ENCODE measurements at regions not wholly inside any gene's neighbourhood (a gene's known extent, or its start where the extent isn't known, plus 50 kb on each side); places are given as distances from the start of the nearest gene placed in this dataset.

DNA sequence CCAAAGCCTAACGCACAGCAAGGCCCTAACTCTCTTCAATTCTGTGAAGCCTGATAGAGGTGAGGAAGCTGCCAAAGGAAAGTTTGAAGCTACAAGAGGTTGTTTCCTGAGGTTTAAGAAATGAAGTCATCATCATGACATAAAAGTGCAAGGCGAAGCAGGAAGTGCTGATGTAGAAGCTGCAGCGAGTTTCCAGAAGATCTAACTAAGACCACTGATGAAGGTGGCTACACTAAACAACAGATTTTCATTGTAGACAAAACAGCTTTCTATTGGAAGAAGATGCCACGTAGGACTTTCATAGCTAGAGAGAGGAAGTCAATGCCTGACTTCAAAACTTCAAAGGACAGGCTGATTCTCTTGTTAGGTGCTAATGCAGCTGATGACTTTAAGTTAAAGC is 385.6 kb upstream of the OR4E1 start:
- 77 to 87% (median 81%) methylated on average over 4 of the region's 4 CpGs for WGBS, 5 donors
- no peaks in the 10 kb centered on the region for H3K36me3 ChIP-seq
- H3K4me3 ChIP-seq, result no peak overlapping the region
- intact Hi-C loops (cut with DNase I; ENCODE audit: low total_unique reads), result no loop called here
- no peak overlapping the region for H3K27ac ChIP-seq
- H3K9me3 ChIP-seq, result peaks cover 0 to 20% (median 14%) of the 10 kb centered on the region in 8 donors
- TF ChIP-seq POLR2AphosphoS5 (IDR thresholded peaks at IDR 0.05) (no peak), POLR2A (IDR thresholded peaks at IDR 0.05) (no peak)
- TF ChIP-seq, protein P1, sequence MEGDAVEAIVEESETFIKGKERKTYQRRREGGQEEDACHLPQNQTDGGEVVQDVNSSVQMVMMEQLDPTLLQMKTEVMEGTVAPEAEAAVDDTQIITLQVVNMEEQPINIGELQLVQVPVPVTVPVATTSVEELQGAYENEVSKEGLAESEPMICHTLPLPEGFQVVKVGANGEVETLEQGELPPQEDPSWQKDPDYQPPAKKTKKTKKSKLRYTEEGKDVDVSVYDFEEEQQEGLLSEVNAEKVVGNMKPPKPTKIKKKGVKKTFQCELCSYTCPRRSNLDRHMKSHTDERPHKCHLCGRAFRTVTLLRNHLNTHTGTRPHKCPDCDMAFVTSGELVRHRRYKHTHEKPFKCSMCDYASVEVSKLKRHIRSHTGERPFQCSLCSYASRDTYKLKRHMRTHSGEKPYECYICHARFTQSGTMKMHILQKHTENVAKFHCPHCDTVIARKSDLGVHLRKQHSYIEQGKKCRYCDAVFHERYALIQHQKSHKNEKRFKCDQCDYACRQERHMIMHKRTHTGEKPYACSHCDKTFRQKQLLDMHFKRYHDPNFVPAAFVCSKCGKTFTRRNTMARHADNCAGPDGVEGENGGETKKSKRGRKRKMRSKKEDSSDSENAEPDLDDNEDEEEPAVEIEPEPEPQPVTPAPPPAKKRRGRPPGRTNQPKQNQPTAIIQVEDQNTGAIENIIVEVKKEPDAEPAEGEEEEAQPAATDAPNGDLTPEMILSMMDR (IDR thresholded peaks at IDR 0.05 in 8 of 11, conservative IDR thresholded peaks at IDR 0.05 in 3 of 11), result no peak
- no peaks in the 10 kb centered on the region for H3K4me1 ChIP-seq
- H3K27me3 ChIP-seq (replicated peaks in 1 of 7), result peaks cover 0 to 4% (median 0%) of the 10 kb centered on the region in 7 donors
- no peak for DNase-seq

DNA sequence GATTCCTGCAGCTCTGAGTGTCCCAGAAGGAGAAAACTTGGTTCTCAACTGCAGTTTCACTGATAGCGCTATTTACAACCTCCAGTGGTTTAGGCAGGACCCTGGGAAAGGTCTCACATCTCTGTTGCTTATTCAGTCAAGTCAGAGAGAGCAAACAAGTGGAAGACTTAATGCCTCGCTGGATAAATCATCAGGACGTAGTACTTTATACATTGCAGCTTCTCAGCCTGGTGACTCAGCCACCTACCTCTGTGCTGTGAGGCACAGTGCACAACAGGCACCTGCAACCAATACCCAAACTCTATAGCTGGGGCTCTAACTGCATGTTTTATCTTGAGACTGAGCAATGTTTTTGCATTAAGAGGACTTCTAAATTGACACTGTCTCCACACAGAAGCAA is 379.2 kb upstream of the OR4E1 start:
- H3K9me3 ChIP-seq, result no peaks in the 10 kb centered on the region
- no peak for DNase-seq
- no peak overlapping the region for H3K4me3 ChIP-seq
- WGBS, 5 donors, result 58 to 78% (median 77%) methylated on average over 3 of the region's 3 CpGs
- peak overlapping the region in 1 of 8 donors; percentile 13 for H3K27ac ChIP-seq
- no peaks in the 10 kb centered on the region for H3K4me1 ChIP-seq
- H3K27me3 ChIP-seq (replicated peaks in 1 of 7), result peaks cover 0 to 6% (median 0%) of the 10 kb centered on the region in 7 donors
- intact Hi-C loops (cut with DNase I; ENCODE audit: low total_unique reads), result no loop called here
- TF ChIP-seq POLR2AphosphoS5 (IDR thresholded peaks at IDR 0.05) (no peak), POLR2A (IDR thresholded peaks at IDR 0.05) (no peak)
- TF ChIP-seq, protein P1 (IDR thresholded peaks at IDR 0.05 in 8 of 11, conservative IDR thresholded peaks at IDR 0.05 in 3 of 11), result no peak
- H3K36me3 ChIP-seq, result no peaks in the 10 kb centered on the region

DNA sequence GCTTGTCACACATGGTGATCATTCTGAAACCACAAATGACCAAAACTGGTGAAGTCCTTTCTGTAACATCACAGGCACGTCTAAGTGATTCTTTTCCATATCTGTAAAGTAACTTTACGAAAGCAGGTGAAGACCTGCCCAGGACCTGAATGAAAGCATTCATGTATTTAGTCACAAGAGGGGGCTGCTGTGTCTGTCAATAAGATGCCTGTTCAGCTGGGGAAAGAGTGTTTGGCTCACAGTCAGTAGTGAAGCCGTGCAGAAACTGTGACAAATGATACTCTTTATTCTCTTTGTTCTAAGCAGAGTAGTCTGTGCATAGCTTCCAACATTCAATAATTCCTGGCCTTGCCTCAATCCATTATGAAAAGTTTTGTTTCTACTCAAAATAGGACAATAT is 373.5 kb upstream of the OR4E1 start:
- peaks cover 0 to 8% (median 0%) of the 10 kb centered on the region in 7 donors for H3K27me3 ChIP-seq (replicated peaks in 1 of 7)
- WGBS, 5 donors, result 16 to 26% (median 24%) methylated on average over 3 of the region's 3 CpGs
- intact Hi-C loops (cut with DNase I; ENCODE audit: low total_unique reads), result no loop called here
- DNase-seq, result no peak
- no peak overlapping the region for H3K4me3 ChIP-seq
- no peaks in the 10 kb centered on the region for H3K4me1 ChIP-seq
- H3K27ac ChIP-seq, result no peak overlapping the region
- no peaks in the 10 kb centered on the region for H3K9me3 ChIP-seq
- no peak for TF ChIP-seq POLR2A (IDR thresholded peaks at IDR 0.05)
- TF ChIP-seq, protein P1 (IDR thresholded peaks at IDR 0.05 in 8 of 11, conservative IDR thresholded peaks at IDR 0.05 in 3 of 11), result peak in 8 of 11 experiments; percentile 9 to 45 (median 27)
- no peaks in the 10 kb centered on the region for H3K36me3 ChIP-seq

DNA sequence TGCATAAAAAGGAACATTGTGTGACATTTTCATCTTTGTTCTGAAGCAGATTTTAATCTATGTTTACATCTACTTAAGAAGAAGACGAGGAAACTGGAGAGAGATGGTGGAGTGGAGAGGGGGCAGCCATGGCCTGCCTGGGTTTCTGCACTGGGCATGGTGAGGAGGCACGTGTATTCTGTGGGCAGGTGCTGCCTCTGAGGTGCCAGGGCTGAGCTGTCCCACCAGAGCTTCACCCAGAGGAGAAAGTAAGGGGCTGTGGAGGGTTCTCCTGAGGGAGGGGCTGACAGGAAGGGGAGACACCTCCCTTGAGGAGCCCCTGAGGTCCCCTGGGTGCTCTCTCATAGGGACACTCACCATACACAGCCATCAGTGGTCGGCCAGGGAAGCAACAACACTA is 372.4 kb upstream of the OR4E1 start:
- no peaks in the 10 kb centered on the region for H3K36me3 ChIP-seq
- H3K27ac ChIP-seq, result no peak overlapping the region
- H3K9me3 ChIP-seq, result no peaks in the 10 kb centered on the region
- intact Hi-C loops (cut with DNase I; ENCODE audit: low total_unique reads), result no loop called here
- DNase-seq, result no peak
- H3K4me3 ChIP-seq, result no peak overlapping the region
- 51 to 65% (median 65%) methylated on average over 3 of the region's 3 CpGs for WGBS, 5 donors
- no peak for TF ChIP-seq POLR2A (IDR thresholded peaks at IDR 0.05)
- TF ChIP-seq, protein P1 (IDR thresholded peaks at IDR 0.05 in 8 of 11, conservative IDR thresholded peaks at IDR 0.05 in 3 of 11), result no peak
- TF ChIP-seq POLR2AphosphoS5 (IDR thresholded peaks at IDR 0.05), result no peak
- H3K27me3 ChIP-seq (replicated peaks in 1 of 7), result peaks cover 0 to 8% (median 0%) of the 10 kb centered on the region in 7 donors
- H3K4me1 ChIP-seq, result no peaks in the 10 kb centered on the region
